ENCODE measurements at regions not wholly inside any gene's neighbourhood (a gene's known extent, or its start where the extent isn't known, plus 50 kb on each side); places are given as distances from the start of the nearest gene placed in this dataset.

- ATAC-seq (no peak), DNase-seq (ENCODE audit: low read depth, low spot score) (no peak), FAIRE-seq (no peak)
- Histone ChIP-seq H3K27ac (ENCODE audit: control insufficient read depth, insufficient read depth) (no peak overlapping the region), H3K9me3 (replicated peaks; ENCODE audit: control insufficient read depth, insufficient read depth, low read length) (no peaks in the 10 kb centered on the region), H3K9ac (ENCODE audit: control insufficient read depth, insufficient read depth, low read length) (no peak overlapping the region), H3K4me1 (ENCODE audit: control insufficient read depth, insufficient read depth, low read length) (no peaks in the 10 kb centered on the region), H2AFZ (ENCODE audit: control insufficient read depth, low read depth, low read length) (no peak overlapping the region), H4K20me1 (ENCODE audit: control insufficient read depth, insufficient read depth) (no peaks in the 10 kb centered on the region), H3K36me3 (ENCODE audit: control insufficient read depth in 2 of 2, insufficient read depth in 2 of 2, low read length in 1 of 2) (no peaks in the 10 kb centered on the region), H3K4me3 (no peak overlapping the region), H3K27me3 (replicated peaks in 1 of 2; ENCODE audit: control insufficient read depth in 2 of 2, insufficient read depth in 2 of 2, low read length in 1 of 2) (no peaks in the 10 kb centered on the region; a peak in 1 of 4 replicates), H3K4me2 (ENCODE audit: control insufficient read depth, insufficient read depth) (no peak overlapping the region), H3K79me2 (ENCODE audit: control insufficient read depth, insufficient read depth, low read length) (no peaks in the 10 kb centered on the region)
- no TSS peak for BruUV-seq (replicated peaks)
- SMC1A ChIA-PET (ENCODE audit: uncharacterized antibody, unreplicated experiment), result no interaction called here
- CTCF ChIA-PET, result no interaction called here
- in situ Hi-C loops (cut with MboI), result no loop called here
- intact Hi-C loops (cut with micrococcal nuclease; ENCODE audit: unreplicated experiment), result no loop called here
- RAD21 ChIA-PET (ENCODE audit: unreplicated experiment), result no interaction called here
- POLR2A ChIA-PET, result no interaction called here
- TF ChIP-seq ZNF217 (IDR thresholded peaks at IDR 0.05) (no peak), ETV6 (conservative IDR thresholded peaks at IDR 0.05 in 1 of 2, IDR thresholded peaks at IDR 0.05 in 1 of 2; ENCODE audit: borderline replicate concordance in 1 of 2, low read depth in 1 of 2) (no peak), NR2C1 (IDR thresholded peaks at IDR 0.05) (no peak), ATF3 (IDR thresholded peaks at IDR 0.05; ENCODE audit: borderline replicate concordance, extremely low read depth, low read depth, low read length) (no peak), POU2F2 (IDR thresholded peaks at IDR 0.05; ENCODE audit: borderline replicate concordance, low read depth, low read length) (no peak)
- 0% methylated on average over 2 of the region's 2 CpGs for WGBS (ENCODE audit: insufficient coverage, insufficient replicate concordance, low lambda C conversion rate, missing lambda C conversion rate)
These were observed 50.7 kb upstream of the KIT start for GRCh38 chr4:54607067-54607466.

GRCh38 chr4:54607521-54607920, 50.2 kb upstream of the KIT start:
- BruUV-seq (replicated peaks), result no TSS peak
- RAD21 ChIA-PET (ENCODE audit: unreplicated experiment), result no interaction called here
- no peaks in the 10 kb centered on the region for H3K9me3 ChIP-seq (replicated peaks; ENCODE audit: control insufficient read depth, insufficient read depth, low read length)
- ATAC-seq, result no peak
- intact Hi-C loops (cut with micrococcal nuclease; ENCODE audit: unreplicated experiment) (no loop called here), in situ Hi-C loops (cut with MboI) (no loop called here)
- H3K9ac ChIP-seq (ENCODE audit: control insufficient read depth, insufficient read depth, low read length), result no peak overlapping the region
- H4K20me1 ChIP-seq (ENCODE audit: control insufficient read depth, insufficient read depth), result no peaks in the 10 kb centered on the region
- no peaks in the 10 kb centered on the region for H3K79me2 ChIP-seq (ENCODE audit: control insufficient read depth, insufficient read depth, low read length)
- H3K27me3 ChIP-seq (replicated peaks in 1 of 2; ENCODE audit: control insufficient read depth in 2 of 2, insufficient read depth in 2 of 2, low read length in 1 of 2), result no peaks in the 10 kb centered on the region; a peak in 1 of 4 replicates
- no peak overlapping the region for H3K4me2 ChIP-seq (ENCODE audit: control insufficient read depth, insufficient read depth)
- SMC1A ChIA-PET (ENCODE audit: uncharacterized antibody, unreplicated experiment), result no interaction called here
- no peak overlapping the region for H3K27ac ChIP-seq (ENCODE audit: control insufficient read depth, insufficient read depth)
- CTCF ChIA-PET, result no interaction called here
- H2AFZ ChIP-seq (ENCODE audit: control insufficient read depth, low read depth, low read length), result no peak overlapping the region
- DNase-seq (ENCODE audit: low read depth, low spot score), result no peak
- FAIRE-seq, result no peak
- no peak overlapping the region for H3K4me3 ChIP-seq
- no peaks in the 10 kb centered on the region for H3K4me1 ChIP-seq (ENCODE audit: control insufficient read depth, insufficient read depth, low read length)
- no peaks in the 10 kb centered on the region for H3K36me3 ChIP-seq (ENCODE audit: control insufficient read depth in 2 of 2, insufficient read depth in 2 of 2, low read length in 1 of 2)
- POLR2A ChIA-PET, result no interaction called here
- TF ChIP-seq MEF2A (IDR thresholded peaks at IDR 0.05; ENCODE audit: insufficient read depth, low read depth, low read length) (no peak), ATF2 (IDR thresholded peaks at IDR 0.05; ENCODE audit: low read length) (no peak), E2F8 (IDR thresholded peaks at IDR 0.05; ENCODE audit: low read depth, partially characterized antibody) (no peak), JUND (IDR thresholded peaks at IDR 0.05; ENCODE audit: low read depth, low read length) (no peak), RELB (IDR thresholded peaks at IDR 0.05; ENCODE audit: low read depth) (no peak), MYB (IDR thresholded peaks at IDR 0.05; ENCODE audit: borderline replicate concordance, low read depth, low read length) (no peak), TCF3 (IDR thresholded peaks at IDR 0.05; ENCODE audit: borderline replicate concordance, insufficient read depth, low read depth, low read length) (no peak), ZNF217 (IDR thresholded peaks at IDR 0.05) (no peak)

Data from GM12878 (cell line).